Loucy (cell line): ENCODE measurements at regions not wholly inside any gene's neighbourhood (a gene's known extent, or its start where the extent isn't known, plus 50 kb on each side); places are given as distances from the start of the nearest gene placed in this dataset.

Source experiments
- H2AFZ ChIP-seq: fragments of 200-600 bp; sonication (generic); 2 replicates; pipeline ENCODE4 v1.6.0; 2016; ENCODE audit warnings: antibody characterized with exemption, mild to moderate bottlenecking, low read length, moderate library complexity
- H3F3A ChIP-seq: fragments of 200-600 bp; 2 replicates; pipeline ENCODE4 v1.6.0; 2016; ENCODE audit warnings: antibody characterized with exemption, low read depth, mild to moderate bottlenecking
- H3K27me3 ChIP-seq: fragments of 200-600 bp; sonication (generic); 2 replicates; pipeline ENCODE4 v1.6.1; 2014; ENCODE audit warnings: low read length, mild to moderate bottlenecking; ENCODE audit not compliant: insufficient read depth, poor library complexity, severe bottlenecking
- H3K36me3 ChIP-seq: fragments of 200-600 bp; sonication (generic); 2 replicates; pipeline ENCODE4 v1.6.1; 2016; ENCODE audit warnings: low read length; ENCODE audit not compliant: insufficient read depth
- H3K4me1 ChIP-seq: fragments of 200-600 bp; sonication (generic); 2 replicates; pipeline ENCODE4 v1.5.1; 2014; ENCODE audit warnings: low read length, mild to moderate bottlenecking; ENCODE audit not compliant: insufficient read depth, poor library complexity, severe bottlenecking
- H3K4me2 ChIP-seq: fragments of 200-600 bp; sonication (generic); 2 replicates; pipeline ENCODE4 v1.6.0; 2014; ENCODE audit warnings: antibody characterized with exemption, low read length, low read depth, mild to moderate bottlenecking; ENCODE audit not compliant: poor library complexity, severe bottlenecking
- H3K4me3 ChIP-seq: fragments of 200-600 bp; sonication (generic); 2 replicates; pipeline ENCODE4 v1.5.1; 2014; ENCODE audit warnings: low read length, mild to moderate bottlenecking, mixed read lengths; ENCODE audit not compliant: poor library complexity, severe bottlenecking
- H3K79me2 ChIP-seq: fragments of 200-600 bp; sonication (generic); 2 replicates; pipeline ENCODE4 v1.6.1; 2014; ENCODE audit warnings: low read length; ENCODE audit not compliant: insufficient read depth
- H3K9ac ChIP-seq: fragments of 200-600 bp; sonication (generic); 2 replicates; pipeline ENCODE4 v1.6.0; 2014; ENCODE audit warnings: mild to moderate bottlenecking, low read depth, low read length, moderate library complexity; ENCODE audit not compliant: poor library complexity, severe bottlenecking
- H3K9me2 ChIP-seq: fragments of 200-600 bp; sonication (generic); replicated peaks from 2 replicates; pipeline ENCODE4 v1.6.1; 2016; ENCODE audit warnings: low read depth, low read length, mixed read lengths
- H3K9me3 ChIP-seq: fragments of 200-600 bp; sonication (generic); 2 replicates; pipeline ENCODE4 v1.6.1; 2014; ENCODE audit warnings: mild to moderate bottlenecking, antibody characterized with exemption, low read length, low read depth; ENCODE audit not compliant: insufficient read depth
- H4K20me1 ChIP-seq: fragments of 200-600 bp; sonication (generic); 2 replicates; pipeline ENCODE4 v1.6.0; 2014; ENCODE audit warnings: antibody characterized with exemption, low read length, mild to moderate bottlenecking; ENCODE audit not compliant: insufficient read depth, poor library complexity, severe bottlenecking
- EZH2phosphoT487 ChIP-seq: fragments of 200-600 bp; IDR thresholded peaks from 2 replicates; pipeline ENCODE4 v1.6.1; 2018; ENCODE audit warnings: antibody characterized with exemption, mild to moderate bottlenecking, moderate library complexity, borderline replicate concordance
- TF ChIP-seq, protein P1 (sequence below): fragments of 200-600 bp; sonication (generic); conservative IDR thresholded peaks from 2 replicates; pipeline ENCODE4 v1.5.1; 2014; ENCODE audit warnings: mild to moderate bottlenecking, antibody characterized with exemption, low read length

DNA sequence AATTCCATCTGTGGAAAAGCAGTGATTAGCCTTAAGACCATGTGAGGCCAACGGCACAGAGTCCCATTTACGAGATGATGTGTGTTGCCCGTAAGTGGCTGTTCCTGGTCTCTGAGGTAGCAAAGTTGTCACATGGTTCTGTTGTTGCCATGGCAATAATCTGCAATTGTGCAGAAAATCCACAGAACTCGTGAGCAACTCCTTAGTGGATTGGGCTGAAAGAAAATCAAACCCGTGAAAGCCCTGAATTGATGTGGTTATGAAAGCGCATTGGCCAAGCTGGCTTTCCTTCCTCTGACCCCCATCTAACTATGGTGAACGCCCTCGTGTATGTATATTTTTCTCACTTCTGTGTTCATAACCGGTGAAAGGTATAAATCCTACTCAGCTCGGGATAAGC is 614.7 kb downstream of the EBF1 start:
- H3K9me3 ChIP-seq = no peaks in the 10 kb centered on the region
- no peak overlapping the region for H2AFZ ChIP-seq
- no peaks in the 10 kb centered on the region for H3F3A ChIP-seq
- H3K4me1 ChIP-seq = peaks cover 18% of the 10 kb centered on the region
- no peak for TF ChIP-seq EZH2phosphoT487
- TF ChIP-seq, protein P1, sequence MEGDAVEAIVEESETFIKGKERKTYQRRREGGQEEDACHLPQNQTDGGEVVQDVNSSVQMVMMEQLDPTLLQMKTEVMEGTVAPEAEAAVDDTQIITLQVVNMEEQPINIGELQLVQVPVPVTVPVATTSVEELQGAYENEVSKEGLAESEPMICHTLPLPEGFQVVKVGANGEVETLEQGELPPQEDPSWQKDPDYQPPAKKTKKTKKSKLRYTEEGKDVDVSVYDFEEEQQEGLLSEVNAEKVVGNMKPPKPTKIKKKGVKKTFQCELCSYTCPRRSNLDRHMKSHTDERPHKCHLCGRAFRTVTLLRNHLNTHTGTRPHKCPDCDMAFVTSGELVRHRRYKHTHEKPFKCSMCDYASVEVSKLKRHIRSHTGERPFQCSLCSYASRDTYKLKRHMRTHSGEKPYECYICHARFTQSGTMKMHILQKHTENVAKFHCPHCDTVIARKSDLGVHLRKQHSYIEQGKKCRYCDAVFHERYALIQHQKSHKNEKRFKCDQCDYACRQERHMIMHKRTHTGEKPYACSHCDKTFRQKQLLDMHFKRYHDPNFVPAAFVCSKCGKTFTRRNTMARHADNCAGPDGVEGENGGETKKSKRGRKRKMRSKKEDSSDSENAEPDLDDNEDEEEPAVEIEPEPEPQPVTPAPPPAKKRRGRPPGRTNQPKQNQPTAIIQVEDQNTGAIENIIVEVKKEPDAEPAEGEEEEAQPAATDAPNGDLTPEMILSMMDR = no peak
- H3K36me3 ChIP-seq = no peaks in the 10 kb centered on the region
- no peaks in the 10 kb centered on the region for H4K20me1 ChIP-seq
- H3K9me2 ChIP-seq = no peaks in the 10 kb centered on the region
- H3K4me3 ChIP-seq = no peak overlapping the region
- no peak overlapping the region for H3K9ac ChIP-seq
- no peaks in the 10 kb centered on the region for H3K79me2 ChIP-seq
- H3K27me3 ChIP-seq = no peaks in the 10 kb centered on the region
- no peak overlapping the region for H3K4me2 ChIP-seq

DNA sequence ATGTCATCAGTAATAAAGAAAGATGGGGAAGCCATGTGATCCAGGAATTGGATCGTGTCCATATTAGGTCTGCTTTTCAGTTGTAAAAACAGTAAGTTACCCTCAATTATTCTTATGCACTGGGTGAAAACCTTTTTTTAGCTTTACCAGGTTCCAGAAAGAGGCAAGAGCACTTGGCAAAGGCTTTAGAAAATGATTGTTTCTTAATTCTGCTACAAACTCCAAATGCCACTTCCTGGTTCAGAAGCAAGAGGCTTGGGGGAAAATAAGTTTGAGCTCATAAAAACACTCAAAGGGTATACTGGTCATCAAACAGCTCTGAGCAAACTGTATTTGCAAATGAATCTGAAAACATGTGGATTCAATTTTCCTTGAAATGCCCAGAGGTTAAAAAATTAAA is 615.6 kb downstream of the EBF1 start:
- Histone ChIP-seq H4K20me1 (no peaks in the 10 kb centered on the region), H3K79me2 (no peaks in the 10 kb centered on the region), H3F3A (no peaks in the 10 kb centered on the region), H3K4me1 (peaks cover 20% of the 10 kb centered on the region), H3K9me2 (no peaks in the 10 kb centered on the region), H3K9me3 (no peaks in the 10 kb centered on the region), H2AFZ (peak overlapping the region; percentile 65), H3K4me3 (no peak overlapping the region), H3K9ac (no peak overlapping the region), H3K36me3 (no peaks in the 10 kb centered on the region), H3K4me2 (no peak overlapping the region), H3K27me3 (no peaks in the 10 kb centered on the region)
- TF ChIP-seq EZH2phosphoT487 = no peak
- TF ChIP-seq, protein P1 = no peak

DNA sequence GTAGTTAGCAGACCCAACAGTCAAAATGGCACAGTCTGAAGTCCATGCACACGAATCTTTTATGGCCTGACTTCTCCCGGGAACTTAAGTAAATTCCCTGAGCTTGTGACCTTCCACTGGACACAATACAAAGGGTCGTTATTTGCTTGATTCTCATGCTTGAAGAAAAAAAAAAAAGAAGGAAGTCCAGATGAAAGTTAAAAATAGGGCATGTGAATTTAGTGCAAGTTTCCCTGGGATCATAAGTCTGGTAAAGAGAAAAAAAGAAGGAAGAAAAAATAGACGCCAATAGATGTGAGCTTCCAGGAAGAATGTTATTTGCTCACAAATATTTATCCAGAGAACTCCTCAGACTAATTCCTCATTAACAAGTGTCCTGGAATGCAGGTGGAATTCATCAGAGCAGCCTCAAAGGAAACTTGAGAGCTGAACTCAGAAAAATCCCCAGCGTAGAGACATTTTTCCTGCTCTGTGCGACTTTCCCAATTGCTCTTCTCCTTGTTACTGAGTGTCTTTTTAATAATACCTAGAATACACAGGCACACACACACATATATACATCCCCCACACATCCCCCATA is 616.3 kb downstream of the EBF1 start:
- Histone ChIP-seq H3K4me2 (no peak overlapping the region), H4K20me1 (no peaks in the 10 kb centered on the region), H2AFZ (no peak overlapping the region), H3K27me3 (no peaks in the 10 kb centered on the region), H3K9ac (no peak overlapping the region), H3K9me3 (no peaks in the 10 kb centered on the region), H3K4me3 (no peak overlapping the region), H3K36me3 (no peaks in the 10 kb centered on the region), H3F3A (no peaks in the 10 kb centered on the region), H3K4me1 (peaks cover 24% of the 10 kb centered on the region), H3K9me2 (no peaks in the 10 kb centered on the region), H3K79me2 (no peaks in the 10 kb centered on the region)
- TF ChIP-seq, protein P1 = no peak
- TF ChIP-seq EZH2phosphoT487 = no peak
